GM23338 (cell line): ENCODE measurements at regions not wholly inside any gene's neighbourhood (a gene's known extent, or its start where the extent isn't known, plus 50 kb on each side); places are given as distances from the start of the nearest gene placed in this dataset.

Experiments used
- ATAC-seq: fragments of 200-7000 bp; cut with Tn5 transposase; 3 replicates; pipeline ENCODE4 v1.9.1; 2020
- DNase-seq: peaks from one replicate; pipeline ENCODE4 v3.0.0-alpha.2; 2015; ENCODE audit warnings: low spot score
- H2AFZ ChIP-seq: fragments of 200-600 bp; sonication (generic); 2 replicates; pipeline ENCODE4 v1.8.0; 2016; ENCODE audit warnings: antibody characterized with exemption, mild to moderate bottlenecking, moderate library complexity
- H3F3A ChIP-seq: fragments of 200-600 bp; sonication (generic); replicated peaks from 2 replicates; pipeline ENCODE4 v1.8.0; 2017; ENCODE audit warnings: antibody characterized with exemption, mixed run types, low read depth
- H3K27ac ChIP-seq: fragments of 200-600 bp; sonication (generic); 2 replicates; pipeline ENCODE4 v1.6.1; 2016; ENCODE audit warnings: low read depth
- H3K27me3 ChIP-seq: fragments of 200-600 bp; sonication (generic); 2 replicates; pipeline ENCODE4 v1.8.0; 2016; ENCODE audit warnings: mild to moderate bottlenecking, mixed run types, moderate library complexity; ENCODE audit not compliant: insufficient read depth
- H3K36me3 ChIP-seq: fragments of 200-600 bp; sonication (generic); 2 replicates; pipeline ENCODE4 v1.8.0; 2016; ENCODE audit warnings: mild to moderate bottlenecking; ENCODE audit not compliant: insufficient read depth
- H3K4me1 ChIP-seq: fragments of 200-600 bp; sonication (generic); 2 replicates; pipeline ENCODE4 v1.8.0; 2016; ENCODE audit warnings: mild to moderate bottlenecking, moderate library complexity; ENCODE audit not compliant: insufficient read depth
- H3K4me2 ChIP-seq: fragments of 200-600 bp; sonication (generic); 2 replicates; pipeline ENCODE4 v1.7.1; 2017; ENCODE audit warnings: mixed run types
- H3K4me3 ChIP-seq: fragments of 200-600 bp; sonication (generic); 2 replicates; pipeline ENCODE4 v1.6.1; 2016; ENCODE audit warnings: mixed run types
- H3K79me2 ChIP-seq: fragments of 200-600 bp; sonication (generic); replicated peaks from 2 replicates; pipeline ENCODE4 v1.8.0; 2017; ENCODE audit warnings: mild to moderate bottlenecking; ENCODE audit not compliant: insufficient read depth
- H3K9me2 ChIP-seq: fragments of 200-600 bp; sonication (generic); 2 replicates; pipeline ENCODE4 v1.8.0; 2017; ENCODE audit not compliant: insufficient read depth
- H4K20me1 ChIP-seq: fragments of 200-600 bp; sonication (generic); replicated peaks from 2 replicates; pipeline ENCODE4 v1.8.0; 2017; ENCODE audit warnings: mild to moderate bottlenecking; ENCODE audit not compliant: insufficient read depth
- H3K27ac Mint-ChIP-seq: 2 replicates; pipeline ENCODE4 v1.8.0; 2020; ENCODE audit warnings: inconsistent platforms, mild to moderate bottlenecking, moderate library complexity, mixed read lengths
- H3K27me3 Mint-ChIP-seq: 3 replicates; pipeline ENCODE4 v1.8.0; 2022; ENCODE audit warnings: low read depth, mild to moderate bottlenecking, moderate library complexity, mixed read lengths, inconsistent platforms; ENCODE audit not compliant: insufficient read depth, poor library complexity
- H3K36me3 Mint-ChIP-seq: 3 replicates; pipeline ENCODE4 v1.8.0; 2021; ENCODE audit warnings: low read depth, mild to moderate bottlenecking, inconsistent platforms, moderate library complexity, mixed read lengths
- H3K4me1 Mint-ChIP-seq: 3 replicates; pipeline ENCODE4 v1.8.0; 2020; ENCODE audit warnings: mild to moderate bottlenecking, inconsistent platforms, mixed read lengths
- H3K4me3 Mint-ChIP-seq: 3 replicates; pipeline ENCODE4 v1.8.0; 2021; ENCODE audit warnings: moderate library complexity, mild to moderate bottlenecking, inconsistent platforms, mixed read lengths
- H3K9me3 Mint-ChIP-seq: 3 replicates; pipeline ENCODE4 v1.8.0; 2020; ENCODE audit warnings: moderate library complexity, mild to moderate bottlenecking, inconsistent platforms, mixed read lengths
- CREB1 ChIP-seq: fragments of 250-450 bp; sonication (Bioruptor Pico); IDR thresholded peaks from 2 replicates; pipeline ENCODE4 v1.5.0; 2020; ENCODE audit warnings: low read depth, mild to moderate bottlenecking, moderate library complexity
- EZH2 ChIP-seq: fragments of 200-600 bp; sonication (generic); IDR thresholded peaks from one replicate; pipeline ENCODE4 v1.8.0; 2017; ENCODE audit warnings: antibody characterized with exemption, mild to moderate bottlenecking, low read depth; ENCODE audit not compliant: unreplicated experiment
- EZH2phosphoT487 ChIP-seq: fragments of 200-600 bp; sonication (generic); IDR thresholded peaks from one replicate; pipeline ENCODE4 v1.8.1; 2018; ENCODE audit warnings: antibody characterized with exemption; ENCODE audit not compliant: unreplicated experiment
- JUNB ChIP-seq: IDR thresholded peaks from one replicate; pipeline ENCODE4 v1.6.1; 2016; ENCODE audit warnings: antibody characterized with exemption; ENCODE audit not compliant: unreplicated experiment
- NANOG ChIP-seq: IDR thresholded peaks from 2 replicates; pipeline ENCODE4 v1.6.1; 2016; ENCODE audit warnings: antibody characterized with exemption, borderline replicate concordance
- POLR2AphosphoS5 ChIP-seq: IDR thresholded peaks from 2 replicates; pipeline ENCODE4 v1.6.1; 2016; ENCODE audit warnings: antibody characterized with exemption, low read depth
- STAT1 ChIP-seq: IDR thresholded peaks from one replicate; pipeline ENCODE4 v1.6.1; 2016; ENCODE audit warnings: antibody characterized with exemption; ENCODE audit not compliant: unreplicated experiment
- ZNF114 ChIP-seq: fragments of 250-450 bp; sonication (Bioruptor Pico); IDR thresholded peaks from 2 replicates; pipeline ENCODE4 v1.5.0; 2020; ENCODE audit warnings: mild to moderate bottlenecking, moderate library complexity
- ZNF331 ChIP-seq: fragments of 250-450 bp; sonication (Bioruptor Pico); IDR thresholded peaks from 2 replicates; pipeline ENCODE4 v1.5.0; 2020; ENCODE audit warnings: low read depth, mild to moderate bottlenecking, moderate library complexity
- TF ChIP-seq, protein P1 (sequence below): fragments of 250-450 bp; sonication (Bioruptor Pico); IDR thresholded peaks from 2 replicates; pipeline ENCODE4 v1.5.0; 2020; ENCODE audit warnings: mild to moderate bottlenecking, moderate library complexity

DNA sequence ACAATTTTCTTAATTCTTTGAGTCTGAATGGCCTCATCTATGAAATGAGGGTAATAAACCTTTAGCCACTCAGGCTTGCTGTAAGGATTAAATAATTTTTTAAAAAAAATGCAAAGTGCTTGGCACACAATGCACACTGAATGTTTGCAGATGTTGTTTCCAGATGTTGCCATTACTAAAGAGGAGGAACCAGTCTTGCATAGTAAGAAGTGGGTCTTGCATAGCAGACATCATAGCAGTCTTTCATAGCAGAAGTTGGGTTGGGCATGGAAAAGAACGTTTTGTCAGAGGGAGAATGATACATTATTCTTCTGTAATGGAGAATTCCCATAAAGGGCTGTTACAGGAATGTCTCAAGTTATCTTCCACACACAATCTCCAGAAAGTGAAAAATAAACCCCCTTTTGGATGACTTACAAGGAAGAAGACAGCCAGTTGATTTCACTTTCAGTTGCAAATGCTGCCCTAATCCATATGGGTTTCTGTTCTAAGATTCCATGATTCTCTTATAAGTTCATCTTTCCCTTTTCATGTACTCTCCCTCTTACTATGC, 327.7 kb downstream of the SUCLG1 start (continued):
- TF ChIP-seq, protein P1, sequence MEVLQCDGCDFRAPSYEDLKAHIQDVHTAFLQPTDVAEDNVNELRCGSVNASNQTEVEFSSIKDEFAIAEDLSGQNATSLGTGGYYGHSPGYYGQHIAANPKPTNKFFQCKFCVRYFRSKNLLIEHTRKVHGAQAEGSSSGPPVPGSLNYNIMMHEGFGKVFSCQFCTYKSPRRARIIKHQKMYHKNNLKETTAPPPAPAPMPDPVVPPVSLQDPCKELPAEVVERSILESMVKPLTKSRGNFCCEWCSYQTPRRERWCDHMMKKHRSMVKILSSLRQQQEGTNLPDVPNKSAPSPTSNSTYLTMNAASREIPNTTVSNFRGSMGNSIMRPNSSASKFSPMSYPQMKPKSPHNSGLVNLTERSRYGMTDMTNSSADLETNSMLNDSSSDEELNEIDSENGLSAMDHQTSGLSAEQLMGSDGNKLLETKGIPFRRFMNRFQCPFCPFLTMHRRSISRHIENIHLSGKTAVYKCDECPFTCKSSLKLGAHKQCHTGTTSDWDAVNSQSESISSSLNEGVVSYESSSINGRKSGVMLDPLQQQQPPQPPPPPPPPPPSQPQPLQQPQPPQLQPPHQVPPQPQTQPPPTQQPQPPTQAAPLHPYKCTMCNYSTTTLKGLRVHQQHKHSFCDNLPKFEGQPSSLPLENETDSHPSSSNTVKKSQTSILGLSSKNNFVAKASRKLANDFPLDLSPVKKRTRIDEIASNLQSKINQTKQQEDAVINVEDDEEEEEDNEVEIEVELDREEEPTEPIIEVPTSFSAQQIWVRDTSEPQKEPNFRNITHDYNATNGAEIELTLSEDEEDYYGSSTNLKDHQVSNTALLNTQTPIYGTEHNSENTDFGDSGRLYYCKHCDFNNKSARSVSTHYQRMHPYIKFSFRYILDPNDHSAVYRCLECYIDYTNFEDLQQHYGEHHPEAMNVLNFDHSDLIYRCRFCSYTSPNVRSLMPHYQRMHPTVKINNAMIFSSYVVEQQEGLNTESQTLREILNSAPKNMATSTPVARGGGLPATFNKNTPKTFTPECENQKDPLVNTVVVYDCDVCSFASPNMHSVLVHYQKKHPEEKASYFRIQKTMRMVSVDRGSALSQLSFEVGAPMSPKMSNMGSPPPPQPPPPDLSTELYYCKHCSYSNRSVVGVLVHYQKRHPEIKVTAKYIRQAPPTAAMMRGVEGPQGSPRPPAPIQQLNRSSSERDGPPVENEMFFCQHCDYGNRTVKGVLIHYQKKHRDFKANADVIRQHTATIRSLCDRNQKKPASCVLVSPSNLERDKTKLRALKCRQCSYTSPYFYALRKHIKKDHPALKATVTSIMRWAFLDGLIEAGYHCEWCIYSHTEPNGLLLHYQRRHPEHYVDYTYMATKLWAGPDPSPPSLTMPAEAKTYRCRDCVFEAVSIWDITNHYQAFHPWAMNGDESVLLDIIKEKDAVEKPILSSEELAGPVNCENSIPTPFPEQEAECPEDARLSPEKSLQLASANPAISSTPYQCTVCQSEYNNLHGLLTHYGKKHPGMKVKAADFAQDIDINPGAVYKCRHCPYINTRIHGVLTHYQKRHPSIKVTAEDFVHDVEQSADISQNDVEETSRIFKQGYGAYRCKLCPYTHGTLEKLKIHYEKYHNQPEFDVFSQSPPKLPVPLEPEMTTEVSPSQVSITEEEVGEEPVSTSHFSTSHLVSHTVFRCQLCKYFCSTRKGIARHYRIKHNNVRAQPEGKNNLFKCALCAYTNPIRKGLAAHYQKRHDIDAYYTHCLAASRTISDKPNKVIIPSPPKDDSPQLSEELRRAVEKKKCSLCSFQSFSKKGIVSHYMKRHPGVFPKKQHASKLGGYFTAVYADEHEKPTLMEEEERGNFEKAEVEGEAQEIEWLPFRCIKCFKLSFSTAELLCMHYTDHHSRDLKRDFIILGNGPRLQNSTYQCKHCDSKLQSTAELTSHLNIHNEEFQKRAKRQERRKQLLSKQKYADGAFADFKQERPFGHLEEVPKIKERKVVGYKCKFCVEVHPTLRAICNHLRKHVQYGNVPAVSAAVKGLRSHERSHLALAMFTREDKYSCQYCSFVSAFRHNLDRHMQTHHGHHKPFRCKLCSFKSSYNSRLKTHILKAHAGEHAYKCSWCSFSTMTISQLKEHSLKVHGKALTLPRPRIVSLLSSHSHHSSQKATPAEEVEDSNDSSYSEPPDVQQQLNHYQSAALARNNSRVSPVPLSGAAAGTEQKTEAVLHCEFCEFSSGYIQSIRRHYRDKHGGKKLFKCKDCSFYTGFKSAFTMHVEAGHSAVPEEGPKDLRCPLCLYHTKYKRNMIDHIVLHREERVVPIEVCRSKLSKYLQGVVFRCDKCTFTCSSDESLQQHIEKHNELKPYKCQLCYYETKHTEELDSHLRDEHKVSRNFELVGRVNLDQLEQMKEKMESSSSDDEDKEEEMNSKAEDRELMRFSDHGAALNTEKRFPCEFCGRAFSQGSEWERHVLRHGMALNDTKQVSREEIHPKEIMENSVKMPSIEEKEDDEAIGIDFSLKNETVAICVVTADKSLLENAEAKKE (CRISPR knock-in tag), result no peak

DNA sequence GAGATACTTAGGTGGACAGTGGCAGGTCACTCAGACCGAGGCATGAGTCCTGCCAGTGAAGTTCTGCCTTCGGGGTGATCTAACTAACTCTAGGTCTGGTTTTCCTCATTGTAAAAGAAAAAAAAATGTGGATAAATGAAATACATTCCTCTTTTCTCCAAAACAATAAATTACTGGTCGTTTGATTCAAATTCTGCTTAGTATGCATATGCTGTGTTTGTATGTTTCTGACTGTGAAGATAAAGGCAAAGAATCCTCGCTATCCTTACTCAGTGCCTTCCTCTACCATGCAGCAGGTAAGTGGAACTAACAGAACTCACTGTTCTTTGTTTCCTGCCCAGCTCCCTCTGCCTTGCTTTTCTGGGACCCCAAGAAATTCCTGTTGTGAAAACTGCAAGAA, 330.1 kb downstream of the SUCLG1 start:
- ATAC-seq, result no peak
- Mint-ChIP-seq H3K27ac (peak overlapping the region; percentile 27; the same call in 1 of the 2 replicates), H3K4me1 (no peaks in the 10 kb centered on the region), H3K9me3 (peaks cover 12% of the 10 kb centered on the region), H3K27me3 (peaks cover 2% of the 10 kb centered on the region), H3K36me3 (peaks cover 2% of the 10 kb centered on the region; the same call in 1 of the 3 replicates), H3K4me3 (no peak overlapping the region)
- no peak overlapping the region for H3K4me2 ChIP-seq
- H3K79me2 ChIP-seq, result no peaks in the 10 kb centered on the region
- no peak overlapping the region for H3K4me3 ChIP-seq
- peak overlapping the region; percentile 86; the same call in 1 of the 2 replicates for H2AFZ ChIP-seq
- 0 out of 2 replicates have a peak, but pooled peaks cover 4% of the 10 kb centered on the region for H3K9me2 ChIP-seq
- H3K36me3 ChIP-seq, result no peaks in the 10 kb centered on the region
- DNase-seq, result no peak
- no peaks in the 10 kb centered on the region for H3K4me1 ChIP-seq
- H3K27ac ChIP-seq, result no peak overlapping the region
- no peaks in the 10 kb centered on the region for H3K27me3 ChIP-seq
- H3F3A ChIP-seq, result no peaks in the 10 kb centered on the region
- H4K20me1 ChIP-seq, result no peaks in the 10 kb centered on the region
- TF ChIP-seq EZH2, result no peak
- no peak for TF ChIP-seq ZNF114 (CRISPR knock-in tag)
- no peak for TF ChIP-seq EZH2phosphoT487
- no peak for TF ChIP-seq JUNB
- TF ChIP-seq CREB1 (CRISPR knock-in tag), result no peak
- no peak for TF ChIP-seq POLR2AphosphoS5
- TF ChIP-seq, protein P1 (CRISPR knock-in tag), result no peak
- no peak for TF ChIP-seq STAT1
- TF ChIP-seq ZNF331 (CRISPR knock-in tag), result no peak
- TF ChIP-seq NANOG, result no peak
